ENCODE measurements at regions not wholly inside any gene's neighbourhood (a gene's known extent, or its start where the extent isn't known, plus 50 kb on each side); places are given as distances from the start of the nearest gene placed in this dataset.

GRCh38 chr7:72466797-72467196, 54.7 kb upstream of the CALN1 start:
- CTCF ChIA-PET: no interaction called here
- Histone ChIP-seq H3K4me3 (ENCODE audit: low read depth, low read length) (no peak overlapping the region), H3K27me3 (ENCODE audit: control insufficient read depth, insufficient read depth, low read length) (no peaks in the 10 kb centered on the region), H3K36me3 (ENCODE audit: control insufficient read depth, insufficient read depth, low read length) (no peaks in the 10 kb centered on the region)
- DNase-seq (ENCODE audit: low read depth): no peak
- POLR2A ChIA-PET: no interaction called here
- TF ChIP-seq CTCF (IDR thresholded peaks at IDR 0.05; ENCODE audit: insufficient read depth, low read depth, low read length): no peak

GRCh38 chr7:72465521-72465920, 53.4 kb upstream of the CALN1 start:
- POLR2A ChIA-PET: no interaction called here

GRCh38 chr7:72462311-72462710, 50.2 kb upstream of the CALN1 start:
- Histone ChIP-seq H3K4me3 (ENCODE audit: low read depth, low read length) (no peak overlapping the region), H3K36me3 (ENCODE audit: control insufficient read depth, insufficient read depth, low read length) (no peaks in the 10 kb centered on the region), H3K27me3 (ENCODE audit: control insufficient read depth, insufficient read depth, low read length) (no peaks in the 10 kb centered on the region)
- CTCF ChIA-PET: no interaction called here
- no peak for DNase-seq (ENCODE audit: low read depth)
- POLR2A ChIA-PET: no interaction called here
- TF ChIP-seq CTCF (IDR thresholded peaks at IDR 0.05; ENCODE audit: insufficient read depth, low read depth, low read length): no peak

More at GRCh38 chr7:72465521-72465920, 53.4 kb upstream of the CALN1 start:
- no peak for TF ChIP-seq CTCF (IDR thresholded peaks at IDR 0.05; ENCODE audit: insufficient read depth, low read depth, low read length)
- H3K36me3 ChIP-seq (ENCODE audit: control insufficient read depth, insufficient read depth, low read length): no peaks in the 10 kb centered on the region
- no peaks in the 10 kb centered on the region for H3K27me3 ChIP-seq (ENCODE audit: control insufficient read depth, insufficient read depth, low read length)
- no peak overlapping the region for H3K4me3 ChIP-seq (ENCODE audit: low read depth, low read length)
- CTCF ChIA-PET: no interaction called here
- DNase-seq (ENCODE audit: low read depth): no peak

Data from BJ (cell line).